GM18873 (cell line): ENCODE measurements at regions not wholly inside any gene's neighbourhood (a gene's known extent, or its start where the extent isn't known, plus 50 kb on each side); places are given as distances from the start of the nearest gene placed in this dataset.
A peak's percentile ranks its signal among the peaks of the same experiment; 100 is the strongest.
"Not testable (repeated sequence)": the region's sequence is repeated elsewhere in the genome, so short reads cannot be mapped to it uniquely, and the experiment has no call there.

Source experiments
- ATAC-seq: cut with Tn5 transposase; IDR thresholded peaks from one replicate; pipeline ENCODE4 v1.9.1; 2021; ENCODE audit warnings: mild to moderate bottlenecking, moderate library complexity, moderate number of reproducible peaks; ENCODE audit not compliant: unreplicated experiment, low FRiP score

GRCh38 chr2:182630207-182630606 is 85.8 kb upstream of the DNAJC10 start:
- no peak for ATAC-seq

- ATAC-seq: no peak
Observed at GRCh38 chr2:182631299-182631698, 84.8 kb upstream of the DNAJC10 start.

GRCh38 chr2:182634386-182634785 is 81.7 kb upstream of the DNAJC10 start:
- no peak for ATAC-seq

GRCh38 chr2:182636699-182637098 is 79.4 kb upstream of the DNAJC10 start:
- no peak for ATAC-seq

- no peak for ATAC-seq
Observed at GRCh38 chr2:182638667-182639066, 77.4 kb upstream of the DNAJC10 start.

- ATAC-seq: no peak
Observed at GRCh38 chr2:182639971-182640370, 76.1 kb upstream of the DNAJC10 start.

GRCh38 chr2:182642328-182642727 is 73.7 kb upstream of the DNAJC10 start:
- peak; percentile 99 for ATAC-seq

GRCh38 chr2:182646763-182647498 is 69.1 kb upstream of the DNAJC10 start:
- no peak for ATAC-seq

GRCh38 chr2:182647499-182647787 is 68.6 kb upstream of the DNAJC10 start:
- no peak for ATAC-seq

- ATAC-seq: no peak
Observed at GRCh38 chr2:182649316-182649715, 66.7 kb upstream of the DNAJC10 start.

GRCh38 chr2:182650704-182651103 is 65.4 kb upstream of the DNAJC10 start:
- no peak for ATAC-seq

- no peak for ATAC-seq
Observed at GRCh38 chr2:182652326-182652725, 63.7 kb upstream of the DNAJC10 start.

GRCh38 chr2:182655750-182656149 is 60.3 kb upstream of the DNAJC10 start:
- ATAC-seq: no peak

GRCh38 chr2:182664212-182664611 is 51.8 kb upstream of the DNAJC10 start:
- no peak for ATAC-seq

GRCh38 chr2:182665500-182665899 is 50.6 kb upstream of the DNAJC10 start:
- ATAC-seq: not testable (repeated sequence)
